Gastroesophageal sphincter (tissue), 3 donors: ENCODE measurements at regions not wholly inside any gene's neighbourhood (a gene's known extent, or its start where the extent isn't known, plus 50 kb on each side); places are given as distances from the start of the nearest gene placed in this dataset.

Experiments
- CTCF ChIP-seq, 4 experiments: fragments of 200-600 bp in 2 of 4; fragments of 450-650 bp in 2 of 4; sonication (generic) in 1 of 4; IDR thresholded peaks; one replicate each; pipeline ENCODE4 v1.5.1; 2017 to 2019; ENCODE audit warnings: antibody characterized with exemption in 4 of 4, mild to moderate bottlenecking in 2 of 4, moderate library complexity in 2 of 4
- EP300 ChIP-seq: sonication (generic); formaldehyde crosslinking; IDR thresholded peaks from one replicate; pipeline ENCODE4 v1.6.1; 2017; ENCODE audit warnings: antibody characterized with exemption, mild to moderate bottlenecking
- POLR2A ChIP-seq, 2 donors: fragments of 450-650 bp; IDR thresholded peaks; one replicate each; pipeline ENCODE4 v1.6.1; 2017; ENCODE audit warnings: antibody characterized with exemption in 2 of 2, mild to moderate bottlenecking in 2 of 2, moderate library complexity in 1 of 2
- POLR2AphosphoS5 ChIP-seq: sonication (generic); formaldehyde crosslinking; IDR thresholded peaks from one replicate; pipeline ENCODE4 v1.6.1; 2017; ENCODE audit warnings: antibody characterized with exemption

- no peak for TF ChIP-seq CTCF (IDR thresholded peaks at IDR 0.05)
- no peak for TF ChIP-seq POLR2A (IDR thresholded peaks at IDR 0.05)
- TF ChIP-seq EP300 = no peak
- no peak for TF ChIP-seq POLR2AphosphoS5
These were observed 82.6 kb upstream of the HNMT start for GRCh38 chr2:137881711-137882110.
